GM12875 (cell line): ENCODE measurements at regions not wholly inside any gene's neighbourhood (a gene's known extent, or its start where the extent isn't known, plus 50 kb on each side); places are given as distances from the start of the nearest gene placed in this dataset.

Experiments used
- H3K4me3 ChIP-seq: one replicate; pipeline ENCODE4 v1.5.1; 2011; ENCODE audit warnings: low read depth, low read length, control low read depth
- TF ChIP-seq, protein P1 (sequence below): IDR thresholded peaks from 2 replicates; pipeline ENCODE4 v1.5.1; 2011; ENCODE audit warnings: low read depth, mild to moderate bottlenecking, control low read depth, inconsistent platforms, low read length, moderate library complexity, borderline replicate concordance; ENCODE audit not compliant: insufficient read depth

- TF ChIP-seq, protein P1, sequence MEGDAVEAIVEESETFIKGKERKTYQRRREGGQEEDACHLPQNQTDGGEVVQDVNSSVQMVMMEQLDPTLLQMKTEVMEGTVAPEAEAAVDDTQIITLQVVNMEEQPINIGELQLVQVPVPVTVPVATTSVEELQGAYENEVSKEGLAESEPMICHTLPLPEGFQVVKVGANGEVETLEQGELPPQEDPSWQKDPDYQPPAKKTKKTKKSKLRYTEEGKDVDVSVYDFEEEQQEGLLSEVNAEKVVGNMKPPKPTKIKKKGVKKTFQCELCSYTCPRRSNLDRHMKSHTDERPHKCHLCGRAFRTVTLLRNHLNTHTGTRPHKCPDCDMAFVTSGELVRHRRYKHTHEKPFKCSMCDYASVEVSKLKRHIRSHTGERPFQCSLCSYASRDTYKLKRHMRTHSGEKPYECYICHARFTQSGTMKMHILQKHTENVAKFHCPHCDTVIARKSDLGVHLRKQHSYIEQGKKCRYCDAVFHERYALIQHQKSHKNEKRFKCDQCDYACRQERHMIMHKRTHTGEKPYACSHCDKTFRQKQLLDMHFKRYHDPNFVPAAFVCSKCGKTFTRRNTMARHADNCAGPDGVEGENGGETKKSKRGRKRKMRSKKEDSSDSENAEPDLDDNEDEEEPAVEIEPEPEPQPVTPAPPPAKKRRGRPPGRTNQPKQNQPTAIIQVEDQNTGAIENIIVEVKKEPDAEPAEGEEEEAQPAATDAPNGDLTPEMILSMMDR = no peak
- H3K4me3 ChIP-seq = no peak overlapping the region
Observed at GRCh38 chr7:46486256-46487206, 565.5 kb upstream of the IGFBP3 start.

DNA sequence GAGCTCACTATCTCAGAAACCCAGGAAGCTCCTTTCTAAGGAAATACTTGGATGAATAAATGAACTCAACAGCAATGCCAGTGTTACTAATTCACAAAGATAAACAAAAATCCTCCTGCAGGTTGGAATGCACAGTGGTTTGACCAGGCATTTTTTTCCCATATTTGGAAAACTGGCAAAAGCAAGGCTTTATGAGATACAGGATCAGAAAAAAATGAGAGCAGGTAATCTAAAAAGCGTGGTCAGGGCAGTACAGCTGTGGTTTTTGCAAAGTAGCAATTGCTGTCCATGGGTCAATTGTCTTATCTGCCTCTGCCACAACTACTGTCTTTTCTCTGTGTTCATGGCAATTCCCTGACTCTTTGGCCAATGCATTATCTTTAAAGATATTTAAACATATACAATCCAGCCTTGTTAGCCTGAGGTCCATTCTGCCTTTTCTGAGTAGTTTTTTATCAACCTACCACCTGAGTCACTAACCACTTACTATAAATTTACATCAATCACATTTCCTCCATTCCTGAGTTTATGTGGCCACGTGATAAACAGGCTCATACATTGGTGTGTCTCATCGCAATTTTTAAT lies 564.5 kb upstream of the IGFBP3 start:
- TF ChIP-seq, protein P1 = no peak
- H3K4me3 ChIP-seq = no peak overlapping the region

DNA sequence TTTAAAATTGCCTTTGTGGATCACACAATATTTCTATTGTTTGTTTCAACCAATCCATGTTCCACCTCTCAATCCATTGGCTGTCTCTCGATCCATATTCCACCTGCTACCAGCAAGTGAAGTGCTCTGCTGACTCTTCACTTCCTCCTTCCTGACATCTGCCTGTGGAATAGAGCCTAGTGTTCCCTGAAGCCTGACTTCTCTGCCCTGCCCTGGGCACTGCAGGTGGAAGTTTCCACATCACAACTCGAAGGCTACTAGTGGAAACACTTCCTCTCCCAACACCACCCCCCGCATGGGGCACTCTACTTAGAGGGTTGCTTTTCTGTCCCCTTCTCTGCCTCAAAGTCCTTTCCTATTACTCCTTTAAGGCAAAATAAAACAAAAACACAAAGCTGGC lies 563.8 kb upstream of the IGFBP3 start:
- H3K4me3 ChIP-seq = no peak overlapping the region

GRCh38 chr7:46480619-46481018 lies 559.5 kb upstream of the IGFBP3 start:
- TF ChIP-seq, protein P1 = no peak
- no peak overlapping the region for H3K4me3 ChIP-seq

More for the DNA sequence above, 563.8 kb upstream of the IGFBP3 start:
- TF ChIP-seq, protein P1 = no peak

DNA sequence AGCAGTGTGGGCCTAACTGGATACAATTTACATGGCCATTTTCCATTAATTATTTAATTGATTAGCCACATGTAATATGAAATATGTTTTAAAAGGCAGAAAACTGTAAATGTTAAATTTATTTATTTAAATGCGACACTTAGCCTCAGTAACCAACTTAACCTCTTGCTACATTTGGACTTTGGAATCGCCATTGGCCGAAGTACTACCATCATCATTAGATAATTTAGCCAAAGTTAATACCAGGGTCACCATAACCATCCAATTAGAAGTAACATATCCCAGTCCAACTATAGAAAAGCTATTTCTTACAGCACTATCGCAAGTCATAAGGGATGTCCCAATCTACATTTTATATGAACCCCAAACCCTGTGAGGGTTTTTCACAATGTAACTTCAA lies 558.6 kb upstream of the IGFBP3 start:
- TF ChIP-seq, protein P1 = no peak
- H3K4me3 ChIP-seq = no peak overlapping the region

- H3K4me3 ChIP-seq = no peak overlapping the region
- TF ChIP-seq, protein P1 = no peak
Observed at GRCh38 chr7:46478046-46478445, 557.0 kb upstream of the IGFBP3 start.
